ENCODE measurements at regions not wholly inside any gene's neighbourhood (a gene's known extent, or its start where the extent isn't known, plus 50 kb on each side); places are given as distances from the start of the nearest gene placed in this dataset.

GRCh38 chr1:5504364-5504740 lies 487.9 kb downstream of the NPHP4 start (continued):
- TF ChIP-seq ATF3 (IDR thresholded peaks at IDR 0.05) (no peak), YY1 (IDR thresholded peaks at IDR 0.05; ENCODE audit: extremely low read depth, insufficient replicate concordance, low read depth, low read length) (no peak), ZBTB33 (IDR thresholded peaks at IDR 0.05; ENCODE audit: extremely low read depth, insufficient replicate concordance, low read length) (no peak), CBX3 (IDR thresholded peaks at IDR 0.05; ENCODE audit: low read depth) (no peak), EZH2phosphoT487 (IDR thresholded peaks at IDR 0.05; ENCODE audit: borderline replicate concordance) (no peak)

GRCh38 chr1:5503556-5504363 lies 488.5 kb downstream of the NPHP4 start:
- BruUV-seq (replicated peaks) = no TSS peak
- no peaks in the 10 kb centered on the region for H4K20me1 ChIP-seq (ENCODE audit: insufficient read depth)
- H3K27me3 ChIP-seq (ENCODE audit: insufficient read depth, low read length) = no peaks in the 10 kb centered on the region; the same call in 1 of the 2 replicates
- no peak overlapping the region for H3K9ac ChIP-seq (ENCODE audit: low read length)
- H3K4me2 ChIP-seq (ENCODE audit: low read length) = no peak overlapping the region
- H2AFZ ChIP-seq (ENCODE audit: low read depth, low read length, poor library complexity, severe bottlenecking) = no peak overlapping the region
- H3K27ac ChIP-seq (ENCODE audit: low read depth, low read length) = no peak overlapping the region
- no peaks in the 10 kb centered on the region for H3K79me2 ChIP-seq (ENCODE audit: insufficient read depth, low read length)
- CTCF ChIA-PET = no interaction called here
- no peaks in the 10 kb centered on the region for H3K9me3 ChIP-seq (ENCODE audit: control insufficient read depth in 1 of 2, insufficient read depth in 1 of 2, low read depth in 1 of 2, low read length in 2 of 2)
- H3K9me2 ChIP-seq (ENCODE audit: insufficient read depth) = no peaks in the 10 kb centered on the region
- no peak for ATAC-seq
- H3K36me3 ChIP-seq (ENCODE audit: control insufficient read depth in 1 of 2, insufficient read depth in 2 of 2, low read length in 2 of 2) = no peaks in the 10 kb centered on the region
- POLR2A ChIA-PET = no interaction called here
- intact Hi-C loops (cut with micrococcal nuclease) = no loop called here
- H3K4me3 ChIP-seq (replicated peaks in 1 of 2; ENCODE audit: low read depth in 1 of 2, low read length in 2 of 2) = no peak overlapping the region
- DNase-seq (ENCODE audit: low read depth, low spot score) = no peak
- no peaks in the 10 kb centered on the region for H3K4me1 ChIP-seq (ENCODE audit: control insufficient read depth in 1 of 2, insufficient read depth in 2 of 2, low read length in 2 of 2)
- RAD21 ChIA-PET (ENCODE audit: low non-redundant PET in 1 of 2, low total read pairs in 2 of 2, uncharacterized antibody in 2 of 2, unreplicated experiment in 2 of 2) = no interaction called here
- TF ChIP-seq ELF1 (IDR thresholded peaks at IDR 0.05; ENCODE audit: borderline replicate concordance, low read depth) (no peak), CEBPB (IDR thresholded peaks at IDR 0.05; ENCODE audit: low read depth) (no peak), POLR2A (IDR thresholded peaks at IDR 0.05; ENCODE audit: borderline replicate concordance, extremely low read depth, insufficient read depth, insufficient read length) (no peak), YY1 (IDR thresholded peaks at IDR 0.05; ENCODE audit: extremely low read depth, insufficient replicate concordance, low read depth, low read length) (no peak), ATF3 (IDR thresholded peaks at IDR 0.05) (no peak), CBX3 (IDR thresholded peaks at IDR 0.05; ENCODE audit: low read depth) (no peak), POLR2AphosphoS5 (IDR thresholded peaks at IDR 0.05; ENCODE audit: low read depth, low read length) (no peak), MAX (IDR thresholded peaks at IDR 0.05) (no peak), REST (IDR thresholded peaks at IDR 0.05; ENCODE audit: low read depth) (no peak), ZBTB33 (IDR thresholded peaks at IDR 0.05; ENCODE audit: extremely low read depth, insufficient replicate concordance, low read length) (no peak), FOSL1 (IDR thresholded peaks at IDR 0.05; ENCODE audit: low read depth) (no peak), EZH2 (IDR thresholded peaks at IDR 0.05) (no peak), SP1 (IDR thresholded peaks at IDR 0.05; ENCODE audit: low read depth) (no peak), ZNF274 (IDR thresholded peaks at IDR 0.05; ENCODE audit: low read depth, low read length) (no peak)

Measured in HCT116 (cell line).